ENCODE measurements at regions not wholly inside any gene's neighbourhood (a gene's known extent, or its start where the extent isn't known, plus 50 kb on each side); places are given as distances from the start of the nearest gene placed in this dataset.
"Not testable (repeated sequence)": the region's sequence is repeated elsewhere in the genome, so short reads cannot be mapped to it uniquely, and the experiment has no call there.

- no peak for DNase-seq (ENCODE audit: low spot score)
Observed at GRCh38 chr5:82894716-82895115, 182.5 kb downstream of the TMEM167A start.

GRCh38 chr5:82889088-82889487, 188.1 kb downstream of the TMEM167A start:
- no peak for DNase-seq (ENCODE audit: low spot score)

- DNase-seq (ENCODE audit: low spot score) = no peak
Observed at GRCh38 chr5:82886911-82887310, 190.3 kb downstream of the TMEM167A start.

- DNase-seq (ENCODE audit: low spot score) = no peak
Observed at GRCh38 chr5:82885627-82886389, 191.4 kb downstream of the TMEM167A start.

DNA sequence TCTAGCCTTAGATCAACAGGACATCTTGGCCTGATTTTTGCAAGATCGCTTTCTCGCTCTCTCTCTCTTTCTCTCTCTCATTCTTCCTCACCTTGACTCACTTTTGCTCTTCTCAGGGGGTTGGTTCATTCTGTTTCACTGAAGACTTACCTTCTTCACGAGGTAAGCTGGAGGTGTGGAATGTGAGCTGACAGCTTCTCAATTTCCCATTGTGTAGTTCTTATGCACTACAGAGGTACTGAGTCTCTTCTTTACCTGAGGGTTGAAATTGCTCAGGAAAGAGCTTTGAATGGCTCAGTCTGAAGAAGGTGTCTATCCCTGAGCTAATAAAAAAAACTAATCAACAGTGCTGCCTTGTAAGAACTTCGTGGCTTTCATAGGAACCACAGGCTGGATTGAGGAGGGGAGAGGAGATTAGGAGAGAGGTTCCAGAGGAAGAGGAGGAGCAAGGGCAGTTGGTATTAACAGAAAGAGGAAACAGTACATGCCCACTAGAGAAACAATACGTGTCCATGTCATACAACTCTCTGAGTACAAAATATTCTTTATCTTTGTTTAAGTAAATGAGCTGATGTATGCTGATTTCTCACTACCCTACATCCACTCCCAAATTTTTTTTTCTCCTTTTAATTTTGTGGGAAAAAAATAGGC, 192.2 kb downstream of the TMEM167A start:
- no peak for DNase-seq (ENCODE audit: low spot score)

DNA sequence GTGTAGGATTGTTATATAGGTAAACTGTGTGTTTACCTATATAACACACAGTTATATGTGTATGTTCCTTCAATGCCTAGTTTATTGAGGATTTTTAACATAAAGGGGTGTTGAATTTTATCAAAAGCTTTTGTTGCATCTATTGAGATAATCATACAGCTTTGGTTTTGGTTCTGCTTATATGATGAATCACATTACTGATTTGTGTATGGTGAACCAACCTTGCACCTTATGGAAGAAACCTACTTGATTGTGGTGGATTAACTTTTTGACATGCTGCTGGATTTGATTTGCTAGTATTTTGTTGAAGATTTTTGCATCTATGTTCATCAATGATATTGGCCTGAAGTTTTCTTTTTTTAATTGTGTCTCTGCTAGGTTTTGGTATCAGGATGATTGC, 194.9 kb downstream of the TMEM167A start:
- no peak for DNase-seq (ENCODE audit: low spot score)

GRCh38 chr5:82881571-82882174, 195.5 kb downstream of the TMEM167A start:
- DNase-seq (ENCODE audit: low spot score) = no peak

DNA sequence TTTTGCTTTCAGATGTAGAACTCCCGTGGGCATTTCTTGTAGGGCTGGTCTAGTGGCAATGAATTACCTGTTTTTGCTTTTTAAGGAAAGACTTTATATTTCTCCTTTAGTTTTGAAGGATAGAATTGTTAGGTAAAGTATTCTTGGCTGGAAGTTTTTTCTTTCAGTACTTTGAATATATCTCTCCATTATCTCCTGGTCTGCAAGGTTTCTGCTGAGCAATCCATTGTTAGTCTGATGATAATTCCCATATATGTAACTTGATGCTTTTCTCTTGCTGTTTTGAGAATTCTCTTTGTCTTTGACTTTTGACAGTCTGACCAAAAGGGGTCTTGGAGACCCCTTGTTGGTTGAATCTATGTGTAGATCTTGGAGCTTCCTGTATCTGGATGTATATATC, 198.1 kb downstream of the TMEM167A start:
- no peak for DNase-seq (ENCODE audit: low spot score)

DNA sequence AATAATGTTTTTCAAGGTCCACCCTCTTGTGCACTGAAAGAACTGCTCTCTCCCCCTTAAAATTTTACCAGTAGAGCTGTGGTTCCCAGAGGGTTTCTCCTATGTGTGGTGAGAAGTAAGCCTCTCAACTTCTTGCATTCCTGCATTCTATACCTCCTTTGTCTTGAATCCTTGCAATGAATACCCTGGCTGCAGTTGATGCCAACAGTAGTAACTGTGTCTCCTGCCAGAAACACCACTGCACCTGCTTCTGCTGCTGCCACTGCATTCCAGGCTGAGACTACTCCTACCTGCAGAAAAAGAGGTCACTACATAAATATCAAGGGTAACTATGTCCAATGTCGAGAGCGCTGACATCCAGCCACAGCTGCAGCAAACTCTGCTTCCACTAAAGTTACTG, 203.7 kb downstream of the TMEM167A start:
- no peak for DNase-seq (ENCODE audit: low spot score)

- DNase-seq (ENCODE audit: low spot score) = not testable (repeated sequence)
Observed at GRCh38 chr5:82872321-82873288, 204.6 kb downstream of the TMEM167A start.

DNA sequence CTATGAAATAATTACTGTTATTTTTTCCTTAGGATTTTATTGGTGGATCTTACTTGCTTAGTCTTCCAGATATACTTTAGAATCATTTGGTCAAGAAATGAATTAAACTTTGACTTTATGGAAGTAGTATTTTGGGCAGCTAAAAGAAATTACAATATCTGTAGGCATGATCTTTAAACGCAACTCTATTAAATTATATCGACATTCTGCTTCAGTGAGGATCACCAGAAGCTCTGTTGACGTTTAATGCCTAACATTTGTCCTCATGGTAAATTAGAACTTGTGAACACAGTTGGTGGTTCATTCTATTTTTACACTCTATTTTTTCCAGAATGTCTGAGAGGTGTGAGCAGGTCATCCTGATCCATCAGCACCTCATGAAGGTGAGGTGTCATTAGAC, 211.6 kb downstream of the TMEM167A start:
- DNase-seq (ENCODE audit: low spot score) = no peak

GRCh38 chr5:82863266-82863665, 213.9 kb downstream of the TMEM167A start:
- DNase-seq (ENCODE audit: low spot score) = no peak

- DNase-seq (ENCODE audit: low spot score) = no peak
Observed at GRCh38 chr5:82862711-82863110, 214.5 kb downstream of the TMEM167A start.

DNA sequence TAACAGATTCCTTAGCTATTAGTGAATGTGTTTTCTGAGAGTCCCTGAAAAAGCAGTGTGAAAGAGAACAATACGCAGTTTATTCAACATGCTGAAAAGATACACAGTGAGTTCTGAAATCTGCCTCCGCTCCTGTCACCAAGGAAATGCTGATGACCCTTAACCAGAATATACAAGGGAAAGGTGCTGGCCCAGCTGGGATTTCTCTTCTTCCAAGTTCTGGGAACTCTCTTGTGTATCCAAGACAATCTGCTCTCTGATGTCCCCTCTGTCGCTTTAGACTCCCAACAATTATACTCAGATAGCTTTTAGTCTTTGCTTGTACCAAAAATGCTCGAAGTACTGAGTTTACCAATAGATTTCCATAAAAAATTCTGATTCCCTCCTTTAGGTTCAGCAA, 214.9 kb downstream of the TMEM167A start:
- no peak for DNase-seq (ENCODE audit: low spot score)

- DNase-seq (ENCODE audit: low spot score) = no peak
Observed at GRCh38 chr5:82861701-82862100, 215.5 kb downstream of the TMEM167A start.

- no peak for DNase-seq (ENCODE audit: low spot score)
Observed at GRCh38 chr5:82859451-82860140, 217.6 kb downstream of the TMEM167A start.

- DNase-seq (ENCODE audit: low spot score) = no peak
Observed at GRCh38 chr5:82858151-82859025, 218.8 kb downstream of the TMEM167A start.

DNA sequence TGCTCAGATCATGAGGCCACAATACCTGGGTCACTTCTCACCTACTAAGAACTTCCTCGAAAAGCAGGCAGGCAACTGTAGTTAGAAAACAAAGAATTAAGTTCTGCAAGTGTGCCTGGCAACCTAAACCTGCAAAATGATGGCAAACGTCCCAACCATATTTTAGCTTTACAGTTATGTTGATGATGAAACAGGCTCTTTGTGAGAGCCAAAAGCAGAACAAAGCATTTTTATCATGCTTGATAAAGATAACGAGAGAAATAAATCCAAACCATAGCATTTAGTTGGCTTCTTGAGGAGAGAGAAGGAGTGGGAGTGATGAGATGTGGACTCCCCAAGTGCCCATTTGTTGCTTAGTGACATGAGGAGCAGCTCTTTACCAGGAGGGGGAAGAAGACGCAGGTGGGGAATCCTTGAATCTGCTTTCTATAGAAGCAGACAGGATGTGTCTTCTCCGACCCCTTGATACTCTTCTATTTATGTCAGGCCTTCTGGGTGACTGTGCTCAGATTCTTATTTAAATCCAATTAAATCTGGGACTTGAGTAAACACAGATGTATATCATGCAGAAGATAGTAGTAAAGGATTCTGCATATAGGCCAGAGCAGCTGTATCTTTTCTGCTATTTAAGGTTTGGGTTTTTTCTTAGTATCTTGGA, 221.2 kb downstream of the TMEM167A start:
- DNase-seq (ENCODE audit: low spot score) = no peak

GRCh38 chr5:82854956-82855355, 222.2 kb downstream of the TMEM167A start:
- DNase-seq (ENCODE audit: low spot score) = no peak

- no peak for DNase-seq (ENCODE audit: low spot score)
Observed at GRCh38 chr5:82851471-82851870, 225.7 kb downstream of the TMEM167A start.
